ENCODE measurements at regions not wholly inside any gene's neighbourhood (a gene's known extent, or its start where the extent isn't known, plus 50 kb on each side); places are given as distances from the start of the nearest gene placed in this dataset.
"Not testable (repeated sequence)": the region's sequence is repeated elsewhere in the genome, so short reads cannot be mapped to it uniquely, and the experiment has no call there.

DNA sequence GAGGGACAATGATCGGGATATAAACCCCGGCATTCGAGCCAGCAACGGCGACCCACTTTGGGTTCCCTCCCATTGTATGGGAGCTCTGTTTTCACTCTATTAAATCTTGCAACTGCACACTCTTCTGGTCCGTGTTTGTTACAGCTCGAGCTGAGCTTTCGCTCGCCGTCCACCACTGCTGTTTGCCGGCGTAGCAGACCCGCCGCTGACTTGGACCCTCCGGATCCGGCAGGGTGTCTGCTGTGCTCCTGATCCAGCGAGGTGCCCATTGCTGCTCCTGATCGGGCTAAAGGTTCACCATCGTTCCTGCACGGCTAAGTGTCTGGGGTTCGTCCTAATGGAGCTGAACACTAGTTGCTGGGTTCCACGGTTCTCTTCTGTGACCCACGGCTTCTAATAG, 220.2 kb downstream of the GLRX3 start:
- not testable (repeated sequence) for TF ChIP-seq POLR2A (IDR thresholded peaks at IDR 0.05)
- TF ChIP-seq, protein P1, sequence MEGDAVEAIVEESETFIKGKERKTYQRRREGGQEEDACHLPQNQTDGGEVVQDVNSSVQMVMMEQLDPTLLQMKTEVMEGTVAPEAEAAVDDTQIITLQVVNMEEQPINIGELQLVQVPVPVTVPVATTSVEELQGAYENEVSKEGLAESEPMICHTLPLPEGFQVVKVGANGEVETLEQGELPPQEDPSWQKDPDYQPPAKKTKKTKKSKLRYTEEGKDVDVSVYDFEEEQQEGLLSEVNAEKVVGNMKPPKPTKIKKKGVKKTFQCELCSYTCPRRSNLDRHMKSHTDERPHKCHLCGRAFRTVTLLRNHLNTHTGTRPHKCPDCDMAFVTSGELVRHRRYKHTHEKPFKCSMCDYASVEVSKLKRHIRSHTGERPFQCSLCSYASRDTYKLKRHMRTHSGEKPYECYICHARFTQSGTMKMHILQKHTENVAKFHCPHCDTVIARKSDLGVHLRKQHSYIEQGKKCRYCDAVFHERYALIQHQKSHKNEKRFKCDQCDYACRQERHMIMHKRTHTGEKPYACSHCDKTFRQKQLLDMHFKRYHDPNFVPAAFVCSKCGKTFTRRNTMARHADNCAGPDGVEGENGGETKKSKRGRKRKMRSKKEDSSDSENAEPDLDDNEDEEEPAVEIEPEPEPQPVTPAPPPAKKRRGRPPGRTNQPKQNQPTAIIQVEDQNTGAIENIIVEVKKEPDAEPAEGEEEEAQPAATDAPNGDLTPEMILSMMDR (IDR thresholded peaks at IDR 0.05 in 4 of 5, conservative IDR thresholded peaks at IDR 0.05 in 1 of 5) = not testable (repeated sequence)
